Endothelial cell of umbilical vein (primary cell): ENCODE measurements at regions not wholly inside any gene's neighbourhood (a gene's known extent, or its start where the extent isn't known, plus 50 kb on each side); places are given as distances from the start of the nearest gene placed in this dataset.

Experiments used
- BruUV-seq: library from RNA; stranded (reverse); fragments of 400-500 nt; replicated peaks from 2 replicates; lab custom pipeline; 2021; lab: Mats Ljungman, UMichigan
- CTCF ChIA-PET: fragments of 300-600, 350-600 bp; sonication (Branson Sonifier 250); formaldehyde crosslinking; loops from one replicate; lab custom pipeline; 2021; ENCODE audit warnings: antibody characterized with exemption, inconsistent platforms; lab: Charles Lee
- POLR2A ChIA-PET: fragments of 300-600, 350-600 bp; sonication (Branson Sonifier 250); formaldehyde crosslinking; loops from one replicate; lab custom pipeline; 2021; ENCODE audit warnings: antibody characterized with exemption, inconsistent platforms; lab: Charles Lee
- DNase-seq: peaks from one replicate; pipeline ENCODE4 v3.0.0-alpha.2; 2011; ENCODE audit warnings: low read depth, low spot score
- FAIRE-seq: peaks from 2 replicates; lab custom pipeline; 2011; peaks lifted over from hg19 to GRCh38; lab: Jason Lieb, UNC
- H2AFZ ChIP-seq: 2 replicates; pipeline ENCODE4 v1.6.0; 2012; ENCODE audit warnings: low read depth, low read length, control low read depth, inconsistent platforms
- H3K27ac ChIP-seq: 2 replicates; pipeline ENCODE4 v1.5.1; 2011; ENCODE audit warnings: low read depth, mild to moderate bottlenecking, control low read depth, low read length, moderate library complexity; ENCODE audit not compliant: insufficient read depth
- H3K27me3 ChIP-seq, 2 experiments: 2 replicates each; pipeline versions ENCODE4 v1.6.0 to v1.6.1; 2011; ENCODE audit warnings: low read length in 2 of 2, mixed read lengths in 1 of 2; ENCODE audit not compliant: control insufficient read depth in 2 of 2, insufficient read depth in 2 of 2
- H3K36me3 ChIP-seq, 2 experiments: 2 replicates in 1 of 2; 3 replicates in 1 of 2; pipeline ENCODE4 v1.5.1; 2011; ENCODE audit warnings: low read length in 2 of 2, mild to moderate bottlenecking in 1 of 2, moderate library complexity in 1 of 2; ENCODE audit not compliant: control insufficient read depth in 2 of 2, insufficient read depth in 2 of 2; ENCODE audit errors: extremely low read depth in 1 of 2
- H3K4me1 ChIP-seq: 3 replicates; pipeline ENCODE4 v1.5.1; 2011; ENCODE audit warnings: mild to moderate bottlenecking, low read length; ENCODE audit not compliant: control insufficient read depth, insufficient read depth; ENCODE audit errors: extremely low read depth
- H3K4me2 ChIP-seq: 2 replicates; pipeline ENCODE4 v1.6.1; 2011; ENCODE audit warnings: low read length, control low read depth, mixed read lengths; ENCODE audit not compliant: insufficient read depth
- H3K4me3 ChIP-seq, 3 experiments: fragments of 200-600 bp in 1 of 3; sonication (generic), shearing (Covaris generic) in 1 of 3; replicated peaks in 1 of 3; 2 replicates each; pipeline ENCODE4 v1.5.1; 2011 to 2016; ENCODE audit warnings: control low read depth in 3 of 3, low read length in 3 of 3, mild to moderate bottlenecking in 2 of 3, inconsistent platforms in 1 of 3, low read depth in 1 of 3, moderate library complexity in 1 of 3; ENCODE audit not compliant: insufficient read depth in 1 of 3
- H3K79me2 ChIP-seq: 2 replicates; pipeline ENCODE4 v1.6.0; 2012; ENCODE audit warnings: low read length, inconsistent platforms; ENCODE audit not compliant: control insufficient read depth, insufficient read depth
- H3K9ac ChIP-seq: replicated peaks from 2 replicates; pipeline ENCODE3; 2011; ENCODE audit warnings: low read length, control low read depth; ENCODE audit not compliant: insufficient read depth; ENCODE audit errors: extremely low read depth
- H3K9me1 ChIP-seq: replicated peaks from 3 replicates; pipeline ENCODE4 v1.6.0; 2011; ENCODE audit warnings: mild to moderate bottlenecking, low read length; ENCODE audit not compliant: control insufficient read depth, insufficient read depth; ENCODE audit errors: extremely low read depth
- H3K9me3 ChIP-seq: replicated peaks from 2 replicates; pipeline ENCODE4 v1.5.1; 2012; ENCODE audit warnings: low read length, inconsistent platforms; ENCODE audit not compliant: control insufficient read depth, insufficient read depth
- H4K20me1 ChIP-seq: replicated peaks from 2 replicates; pipeline ENCODE3; 2011; ENCODE audit warnings: mild to moderate bottlenecking, low read length; ENCODE audit not compliant: control insufficient read depth, insufficient read depth; ENCODE audit errors: extremely low read depth
- CTCF ChIP-seq, 2 donors: IDR thresholded peaks; 1 replicate in 1 of 2; 2 replicates in 1 of 2; pipeline ENCODE4 v1.5.1; 2011; ENCODE audit warnings: low read length in 2 of 2, mild to moderate bottlenecking in 2 of 2, moderate library complexity in 2 of 2, control low read depth in 1 of 2, inconsistent platforms in 1 of 2, low read depth in 1 of 2; ENCODE audit not compliant: insufficient read depth in 1 of 2; ENCODE audit errors: extremely low read depth in 1 of 2
- EZH2 ChIP-seq: IDR thresholded peaks from 2 replicates; pipeline ENCODE4 v1.6.1; 2012; ENCODE audit warnings: borderline replicate concordance, low read depth, mild to moderate bottlenecking, moderate library complexity, low read length, inconsistent platforms; ENCODE audit not compliant: severe bottlenecking
- FOS ChIP-seq: IDR thresholded peaks from 2 replicates; pipeline ENCODE4 v1.6.1; 2011; ENCODE audit warnings: mild to moderate bottlenecking, low read length, moderate library complexity, borderline replicate concordance; ENCODE audit not compliant: insufficient read depth
- GATA2 ChIP-seq: IDR thresholded peaks from 2 replicates; pipeline ENCODE4 v1.7.0; 2011; ENCODE audit warnings: low read depth, mild to moderate bottlenecking, moderate library complexity, mixed read lengths, low read length; ENCODE audit not compliant: insufficient read length, insufficient read depth
- JUN ChIP-seq: IDR thresholded peaks from 2 replicates; pipeline ENCODE4 v1.6.1; 2011; ENCODE audit warnings: borderline replicate concordance, low read depth; ENCODE audit not compliant: insufficient read length, insufficient read depth
- MAX ChIP-seq: IDR thresholded peaks from 2 replicates; pipeline ENCODE4 v1.6.1; 2011; ENCODE audit not compliant: insufficient read depth, insufficient read length
- MYC ChIP-seq: IDR thresholded peaks from one replicate; pipeline ENCODE4 v1.6.1; 2011; ENCODE audit warnings: mild to moderate bottlenecking, low read depth, low read length
- POLR2A ChIP-seq: IDR thresholded peaks from 2 replicates; pipeline ENCODE4 v1.6.1; 2012; ENCODE audit warnings: low read depth, mild to moderate bottlenecking, control low read depth, low read length
- POLR2AphosphoS5 ChIP-seq: IDR thresholded peaks from 2 replicates; pipeline ENCODE4 v1.6.1; 2012; ENCODE audit warnings: low read depth, mild to moderate bottlenecking, control low read depth, low read length, moderate library complexity; ENCODE audit not compliant: insufficient read depth
- dilution Hi-C: fragments of 300-500 bp; cut with MboI; formaldehyde crosslinking; loops from one replicate; pipeline ENCODE4 v1.15.0; 2019; ENCODE audit warnings: low sequenced_read_pairs; ENCODE audit not compliant: extremely low pct_ligation_motif_present
- intact Hi-C: fragments of 100-400 bp; cut with micrococcal nuclease; formaldehyde crosslinking; loops from one replicate; pipeline ENCODE4 v1.10.0; 2022

GRCh38 chr2:160941290-160941846 lies 218.9 kb upstream of the TANK start:
- H2AFZ ChIP-seq: no peak overlapping the region
- TF ChIP-seq CTCF (IDR thresholded peaks at IDR 0.05; ENCODE audit: extremely low read depth in 1 of 2, insufficient read depth in 1 of 2, low read depth in 1 of 2, low read length in 2 of 2): no peak
- peak; percentile 31 for TF ChIP-seq EZH2
- H3K9me1 ChIP-seq: no peaks in the 10 kb centered on the region
- BruUV-seq: no TSS peak
- FAIRE-seq: no peak
- no peaks in the 10 kb centered on the region for H3K36me3 ChIP-seq
- POLR2A ChIA-PET: no interaction called here
- H3K4me3 ChIP-seq: no peak overlapping the region
- H3K4me1 ChIP-seq: no peaks in the 10 kb centered on the region
- no peak for DNase-seq
- H3K9ac ChIP-seq: no peak overlapping the region
- no peaks in the 10 kb centered on the region for H3K27me3 ChIP-seq
- no peaks in the 10 kb centered on the region for H3K9me3 ChIP-seq
- CTCF ChIA-PET: no interaction called here
- no peaks in the 10 kb centered on the region for H3K79me2 ChIP-seq
- H4K20me1 ChIP-seq: no peaks in the 10 kb centered on the region
- dilution Hi-C loops: no loop called here
- intact Hi-C loops: no loop called here
- H3K27ac ChIP-seq: no peak overlapping the region
- no peak overlapping the region for H3K4me2 ChIP-seq

GRCh38 chr2:160942476-160943142 lies 217.6 kb upstream of the TANK start:
- no peaks in the 10 kb centered on the region for H3K27me3 ChIP-seq
- H3K9ac ChIP-seq: no peak overlapping the region
- DNase-seq (no peak), FAIRE-seq (no peak)
- POLR2A ChIA-PET: no interaction called here
- H3K9me3 ChIP-seq: no peaks in the 10 kb centered on the region
- intact Hi-C loops: no loop called here
- TF ChIP-seq CTCF (IDR thresholded peaks at IDR 0.05; ENCODE audit: extremely low read depth in 1 of 2, insufficient read depth in 1 of 2, low read depth in 1 of 2, low read length in 2 of 2): no peak
- TF ChIP-seq POLR2A: no peak
- TF ChIP-seq GATA2: no peak
- no peak for TF ChIP-seq MAX
- no peak for TF ChIP-seq JUN
- no peak for TF ChIP-seq FOS
- no peak for TF ChIP-seq POLR2AphosphoS5
- TF ChIP-seq EZH2: no peak
- no peak for TF ChIP-seq MYC
- BruUV-seq: no TSS peak
- H3K4me1 ChIP-seq: no peaks in the 10 kb centered on the region
- no peaks in the 10 kb centered on the region for H4K20me1 ChIP-seq
- no peak overlapping the region for H3K27ac ChIP-seq
- CTCF ChIA-PET: interaction anchor here (1.5 to 1.6 kb wide), 2 partner anchors 24 to 514 kb away, joined by 3 to 5 read pairs; no protein-coding TSS in a partner anchor
- no peak overlapping the region for H3K4me2 ChIP-seq
- H3K9me1 ChIP-seq: no peaks in the 10 kb centered on the region
- H3K4me3 ChIP-seq: no peak overlapping the region
- dilution Hi-C loops: no loop called here
- no peaks in the 10 kb centered on the region for H3K36me3 ChIP-seq
- H3K79me2 ChIP-seq: no peaks in the 10 kb centered on the region
- no peak overlapping the region for H2AFZ ChIP-seq
